ENCODE measurements at regions not wholly inside any gene's neighbourhood (a gene's known extent, or its start where the extent isn't known, plus 50 kb on each side); places are given as distances from the start of the nearest gene placed in this dataset.

DNA sequence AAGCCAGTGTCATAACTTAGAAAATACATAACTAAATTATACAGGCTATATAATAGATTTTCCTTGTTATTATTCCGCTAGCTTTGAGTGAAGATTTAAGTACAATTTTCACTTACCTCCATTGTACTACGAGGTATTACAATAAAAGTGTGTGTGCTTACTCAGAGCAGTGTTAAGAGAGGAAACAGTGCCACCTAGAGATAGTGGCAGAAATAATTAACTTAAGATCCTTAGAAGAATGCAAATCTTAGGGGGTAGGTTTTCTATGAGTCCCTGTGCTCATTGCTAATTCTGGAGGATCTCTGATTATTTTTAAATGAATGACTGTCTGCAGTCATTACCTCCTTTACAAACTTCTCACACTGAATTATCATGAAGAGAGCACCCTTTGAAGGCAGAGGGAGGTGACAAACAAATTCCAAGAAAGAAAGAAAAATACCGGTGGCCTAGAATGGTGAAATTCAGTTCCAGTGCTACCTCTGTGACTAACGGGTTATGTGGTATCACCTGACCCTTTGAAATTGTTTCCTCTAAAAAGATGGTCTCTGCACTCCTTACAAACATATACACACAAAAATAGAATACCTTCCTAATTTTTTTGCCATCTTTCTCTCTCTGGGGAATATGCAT lies 379.8 kb downstream of the TRIM36 start:
- Histone ChIP-seq H3K4me1 (ENCODE audit: control insufficient read depth in 1 of 2, insufficient read depth in 2 of 2, low read length in 2 of 2) (no peaks in the 10 kb centered on the region), H3K27ac (ENCODE audit: low read depth in 1 of 2, low read length in 2 of 2) (no peak overlapping the region), H4K20me1 (ENCODE audit: insufficient read depth, low read length) (no peaks in the 10 kb centered on the region), H3K79me2 (ENCODE audit: insufficient read depth, low read length) (no peaks in the 10 kb centered on the region), H3K36me3 (replicated peaks in 1 of 2; ENCODE audit: control insufficient read depth in 1 of 2, insufficient read depth in 2 of 2, low read length in 2 of 2) (no peaks in the 10 kb centered on the region), H3K4me2 (replicated peaks; ENCODE audit: extremely low read depth, low read length, poor library complexity, severe bottlenecking) (no peak overlapping the region), H3K9me3 (replicated peaks in 1 of 2; ENCODE audit: control insufficient read depth in 1 of 2, insufficient read depth in 1 of 2, low read length in 2 of 2) (no peaks in the 10 kb centered on the region), H2AFZ (ENCODE audit: insufficient read depth, low read depth, low read length, poor library complexity, severe bottlenecking) (no peak overlapping the region), H3K9ac (ENCODE audit: insufficient read depth, low read length, poor library complexity, severe bottlenecking) (no peak overlapping the region), H3K27me3 (ENCODE audit: control insufficient read depth in 2 of 2, insufficient read depth in 2 of 2, low read length in 2 of 2) (no peaks in the 10 kb centered on the region), H3K4me3 (replicated peaks in 1 of 3; ENCODE audit: low read depth in 2 of 3, low read length in 3 of 3) (no peak overlapping the region)
- TF ChIP-seq, protein P1, sequence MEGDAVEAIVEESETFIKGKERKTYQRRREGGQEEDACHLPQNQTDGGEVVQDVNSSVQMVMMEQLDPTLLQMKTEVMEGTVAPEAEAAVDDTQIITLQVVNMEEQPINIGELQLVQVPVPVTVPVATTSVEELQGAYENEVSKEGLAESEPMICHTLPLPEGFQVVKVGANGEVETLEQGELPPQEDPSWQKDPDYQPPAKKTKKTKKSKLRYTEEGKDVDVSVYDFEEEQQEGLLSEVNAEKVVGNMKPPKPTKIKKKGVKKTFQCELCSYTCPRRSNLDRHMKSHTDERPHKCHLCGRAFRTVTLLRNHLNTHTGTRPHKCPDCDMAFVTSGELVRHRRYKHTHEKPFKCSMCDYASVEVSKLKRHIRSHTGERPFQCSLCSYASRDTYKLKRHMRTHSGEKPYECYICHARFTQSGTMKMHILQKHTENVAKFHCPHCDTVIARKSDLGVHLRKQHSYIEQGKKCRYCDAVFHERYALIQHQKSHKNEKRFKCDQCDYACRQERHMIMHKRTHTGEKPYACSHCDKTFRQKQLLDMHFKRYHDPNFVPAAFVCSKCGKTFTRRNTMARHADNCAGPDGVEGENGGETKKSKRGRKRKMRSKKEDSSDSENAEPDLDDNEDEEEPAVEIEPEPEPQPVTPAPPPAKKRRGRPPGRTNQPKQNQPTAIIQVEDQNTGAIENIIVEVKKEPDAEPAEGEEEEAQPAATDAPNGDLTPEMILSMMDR (IDR thresholded peaks at IDR 0.05) = no peak
- no peak for DNase-seq
- H3K36me3 Mint-ChIP-seq = no peaks in the 10 kb centered on the region
- H3K4me1 Mint-ChIP-seq = no peaks in the 10 kb centered on the region
- H3K27ac Mint-ChIP-seq = no peak overlapping the region
- no CpG with 5 or more reads among the region's 4 CpGs for WGBS (ENCODE audit: insufficient coverage)
- H3K4me3 Mint-ChIP-seq = no peak overlapping the region
- H3K9me3 Mint-ChIP-seq = peaks cover 0 to 2% (median 0%) of the 10 kb centered on the region in 7 donors
- intact Hi-C loops (cut with micrococcal nuclease) = no loop called here
- peaks cover 0 to 2% (median 2%) of the 10 kb centered on the region in 3 donors for H3K27me3 Mint-ChIP-seq (ENCODE audit: low read depth in 3 of 3)

DNA sequence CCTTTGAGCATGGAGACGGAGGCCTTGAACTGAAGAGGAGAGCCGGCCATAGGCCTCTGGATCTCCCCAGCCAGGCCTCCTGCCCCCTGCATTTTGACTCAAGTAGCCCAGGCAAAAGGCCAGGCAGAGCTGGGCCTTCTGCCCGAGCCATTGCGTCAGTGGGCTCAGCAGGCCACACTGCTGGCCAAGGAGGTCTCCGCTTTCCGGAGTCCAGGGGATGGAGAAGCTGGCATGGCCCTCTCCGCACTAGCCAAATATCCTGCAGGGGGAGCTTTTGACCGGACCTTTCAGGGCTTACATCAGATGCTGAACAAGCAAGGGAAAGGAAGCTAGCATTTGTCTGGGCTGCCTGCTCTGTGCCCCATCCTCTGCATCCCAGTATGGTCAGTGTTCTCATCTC lies 386.8 kb downstream of the TRIM36 start:
- TF ChIP-seq, protein P1 (IDR thresholded peaks at IDR 0.05) = no peak
- intact Hi-C loops (cut with micrococcal nuclease) = no loop called here
- WGBS (ENCODE audit: insufficient coverage) = 80% methylated on average over 7 of the region's 8 CpGs

More for the DNA sequence above, 386.8 kb downstream of the TRIM36 start:
- Mint-ChIP-seq H3K9me3 (peaks cover 0 to 8% (median 0%) of the 10 kb centered on the region in 7 donors), H3K27ac (no peak overlapping the region), H3K4me3 (no peak overlapping the region), H3K27me3 (ENCODE audit: low read depth in 3 of 3) (peaks cover 0 to 4% (median 3%) of the 10 kb centered on the region in 3 donors), H3K36me3 (no peaks in the 10 kb centered on the region), H3K4me1 (no peaks in the 10 kb centered on the region)
- Histone ChIP-seq H3K9ac (ENCODE audit: insufficient read depth, low read length, poor library complexity, severe bottlenecking) (no peak overlapping the region), H3K4me3 (replicated peaks in 1 of 3; ENCODE audit: low read depth in 2 of 3, low read length in 3 of 3) (no peak overlapping the region), H3K27ac (ENCODE audit: low read depth in 1 of 2, low read length in 2 of 2) (no peak overlapping the region), H3K9me3 (replicated peaks in 1 of 2; ENCODE audit: control insufficient read depth in 1 of 2, insufficient read depth in 1 of 2, low read length in 2 of 2) (no peaks in the 10 kb centered on the region), H2AFZ (ENCODE audit: insufficient read depth, low read depth, low read length, poor library complexity, severe bottlenecking) (no peak overlapping the region), H3K4me2 (replicated peaks; ENCODE audit: extremely low read depth, low read length, poor library complexity, severe bottlenecking) (no peak overlapping the region), H3K79me2 (ENCODE audit: insufficient read depth, low read length) (no peaks in the 10 kb centered on the region), H3K4me1 (ENCODE audit: control insufficient read depth in 1 of 2, insufficient read depth in 2 of 2, low read length in 2 of 2) (no peaks in the 10 kb centered on the region), H3K27me3 (ENCODE audit: control insufficient read depth in 2 of 2, insufficient read depth in 2 of 2, low read length in 2 of 2) (no peaks in the 10 kb centered on the region), H4K20me1 (ENCODE audit: insufficient read depth, low read length) (no peaks in the 10 kb centered on the region), H3K36me3 (replicated peaks in 1 of 2; ENCODE audit: control insufficient read depth in 1 of 2, insufficient read depth in 2 of 2, low read length in 2 of 2) (no peaks in the 10 kb centered on the region)
- no peak for DNase-seq
